ENCODE measurements at regions not wholly inside any gene's neighbourhood (a gene's known extent, or its start where the extent isn't known, plus 50 kb on each side); places are given as distances from the start of the nearest gene placed in this dataset.

GRCh38 chr6:147756891-147757290 is 248.4 kb downstream of the SAMD5 start:
- DNase-seq (ENCODE audit: low read depth): no peak

DNA sequence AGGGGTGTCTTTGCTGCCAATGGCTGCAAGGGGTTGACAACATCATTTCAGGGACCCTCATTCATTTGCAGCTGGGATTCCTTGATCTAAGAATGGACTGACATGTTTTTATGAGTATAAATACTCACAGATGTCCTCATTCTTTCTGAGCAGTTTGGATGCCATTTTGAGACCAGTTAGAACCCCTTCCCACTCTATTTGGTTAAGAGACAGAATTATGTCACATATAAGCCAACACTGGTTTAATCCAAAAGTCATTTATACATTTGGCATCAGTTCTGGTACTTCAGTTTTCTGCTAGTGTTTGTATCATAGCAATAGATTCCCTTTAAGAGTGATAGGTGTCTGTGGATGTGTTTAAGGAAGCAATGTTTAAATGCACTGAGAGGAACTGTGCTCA is 248.8 kb downstream of the SAMD5 start:
- no peak for DNase-seq (ENCODE audit: low read depth)

DNA sequence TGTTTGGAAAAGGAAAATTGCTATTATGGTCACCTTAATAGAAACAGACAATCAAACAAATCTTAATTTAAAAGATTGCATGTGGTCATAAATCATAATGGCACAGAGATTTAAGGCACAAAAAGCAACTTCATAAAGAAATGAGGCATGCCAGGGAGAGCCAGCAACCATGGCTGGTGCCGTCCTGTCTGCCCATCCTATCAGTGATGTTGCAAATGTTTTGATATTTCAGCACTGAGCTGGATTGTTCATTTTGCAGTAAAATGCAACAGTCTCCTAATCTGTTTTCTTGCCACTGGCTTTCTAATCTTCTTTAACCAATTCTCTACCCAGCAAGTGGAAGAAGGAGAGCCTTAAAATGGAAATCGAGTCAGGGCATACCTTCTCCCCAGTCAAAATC is 249.8 kb downstream of the SAMD5 start:
- DNase-seq (ENCODE audit: low read depth): no peak

- DNase-seq (ENCODE audit: low read depth): peak; percentile 38
These were observed 250.6 kb downstream of the SAMD5 start for GRCh38 chr6:147759093-147759492.

DNA sequence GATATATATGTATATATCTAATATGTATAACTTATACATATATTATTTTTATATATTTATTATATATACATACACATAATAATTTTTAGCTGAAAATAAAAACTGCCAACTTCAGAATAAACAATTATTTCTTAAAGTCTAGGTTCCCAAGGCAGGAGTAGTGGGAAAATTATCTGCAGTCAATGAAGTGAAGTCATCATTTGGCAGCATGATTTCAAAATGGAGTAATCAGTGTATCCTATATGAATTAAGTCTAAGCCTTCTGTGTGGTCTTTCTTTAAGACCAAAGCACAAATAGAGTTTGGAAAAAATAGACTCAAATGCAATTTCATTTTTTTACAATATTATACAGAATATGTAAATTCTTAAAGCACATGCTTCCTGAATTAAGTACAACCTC is 251.0 kb downstream of the SAMD5 start:
- DNase-seq (ENCODE audit: low read depth): no peak

GRCh38 chr6:147765541-147765940 is 257.1 kb downstream of the SAMD5 start:
- DNase-seq (ENCODE audit: low read depth): no peak

DNA sequence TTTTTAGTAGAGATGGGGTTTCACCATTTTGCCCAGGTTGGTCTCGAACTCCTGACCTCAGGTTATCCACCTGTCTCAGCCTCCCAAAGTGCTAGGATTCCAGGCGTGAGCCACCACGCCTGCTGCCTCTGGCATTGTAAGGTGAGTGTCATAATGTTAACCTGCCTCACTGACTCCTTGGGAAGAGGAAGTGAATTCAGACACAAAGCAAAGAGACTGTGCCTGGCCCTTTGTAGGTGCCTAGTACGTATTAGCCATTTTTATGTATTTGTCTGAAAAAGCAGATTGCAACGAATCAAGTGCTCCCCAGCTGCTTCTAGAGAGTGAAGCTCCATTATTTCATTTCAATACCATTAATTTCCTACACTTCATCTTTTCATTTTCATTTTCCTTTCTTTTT is 260.5 kb downstream of the SAMD5 start:
- DNase-seq (ENCODE audit: low read depth): no peak

DNA sequence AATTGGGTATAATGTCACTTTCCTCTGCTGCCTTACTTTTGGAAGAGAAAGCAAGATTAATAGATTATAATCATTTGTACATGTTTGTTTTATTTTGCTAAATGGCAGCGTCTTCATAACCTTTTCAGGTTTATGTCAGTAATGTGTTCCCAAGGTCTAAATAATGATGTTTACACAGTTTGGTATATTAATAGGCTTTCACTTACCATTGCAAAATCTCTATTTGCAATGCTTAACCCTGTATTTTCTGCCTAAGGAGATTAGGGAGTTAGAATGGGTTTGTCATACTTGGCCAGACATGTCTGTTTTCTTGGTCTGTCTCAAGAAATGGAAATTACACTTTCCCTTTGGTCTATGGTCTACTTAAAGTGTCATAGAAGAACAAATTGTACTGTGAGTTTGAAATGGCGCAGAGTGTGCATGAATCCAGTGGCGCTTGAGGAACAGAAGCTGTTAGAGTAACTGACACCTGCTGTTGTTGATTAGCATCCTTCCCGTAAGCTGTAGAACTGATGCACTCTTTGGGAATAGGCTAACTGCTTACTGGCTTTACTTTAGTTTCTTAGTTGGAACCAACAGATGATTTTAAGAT is 261.1 kb downstream of the SAMD5 start:
- DNase-seq (ENCODE audit: low read depth): no peak

DNA sequence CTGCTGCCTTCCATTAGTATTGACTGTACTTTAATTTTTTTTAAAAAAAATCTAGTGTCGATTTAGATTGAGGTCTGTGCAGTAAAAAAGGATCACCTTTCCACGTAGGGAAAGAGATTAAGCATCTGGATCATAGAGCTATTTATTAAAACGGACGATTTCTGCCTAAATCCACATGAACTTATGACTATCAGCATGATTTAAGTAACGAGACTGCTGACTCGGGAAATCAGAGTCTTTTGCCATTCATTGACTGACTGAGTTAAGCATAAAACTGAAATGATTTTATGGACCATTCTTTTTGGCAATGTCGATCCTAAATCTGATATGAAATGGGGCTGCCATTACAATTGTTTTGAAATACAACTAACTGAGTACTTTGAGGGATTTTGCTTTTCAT is 261.7 kb downstream of the SAMD5 start:
- DNase-seq (ENCODE audit: low read depth): no peak

DNA sequence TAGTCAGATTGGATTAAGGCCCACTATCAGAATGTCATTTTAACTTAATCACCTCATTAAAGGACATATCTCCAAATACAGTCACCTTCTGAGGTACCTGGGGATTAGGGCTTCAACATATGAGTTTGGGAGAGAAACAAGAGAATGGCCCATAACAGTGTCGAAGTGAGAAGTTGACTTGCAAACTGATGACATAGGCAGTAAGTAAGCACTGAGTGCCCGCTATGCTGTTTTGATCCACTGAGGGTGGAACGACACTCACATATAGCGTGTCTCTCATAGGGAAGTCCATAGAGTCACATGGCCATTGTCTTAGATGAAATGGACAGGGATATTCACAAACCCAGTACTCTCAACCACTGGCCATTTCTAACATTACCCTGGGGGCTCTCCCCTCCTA is 264.2 kb downstream of the SAMD5 start:
- no peak for DNase-seq (ENCODE audit: low read depth)

- no peak for DNase-seq (ENCODE audit: low read depth)
These were observed 266.4 kb downstream of the SAMD5 start for GRCh38 chr6:147774856-147775255.

GRCh38 chr6:147776631-147777213 is 268.2 kb downstream of the SAMD5 start:
- DNase-seq (ENCODE audit: low read depth): no peak

- no peak for DNase-seq (ENCODE audit: low read depth)
These were observed 271.1 kb downstream of the SAMD5 start for GRCh38 chr6:147779624-147780023.

DNA sequence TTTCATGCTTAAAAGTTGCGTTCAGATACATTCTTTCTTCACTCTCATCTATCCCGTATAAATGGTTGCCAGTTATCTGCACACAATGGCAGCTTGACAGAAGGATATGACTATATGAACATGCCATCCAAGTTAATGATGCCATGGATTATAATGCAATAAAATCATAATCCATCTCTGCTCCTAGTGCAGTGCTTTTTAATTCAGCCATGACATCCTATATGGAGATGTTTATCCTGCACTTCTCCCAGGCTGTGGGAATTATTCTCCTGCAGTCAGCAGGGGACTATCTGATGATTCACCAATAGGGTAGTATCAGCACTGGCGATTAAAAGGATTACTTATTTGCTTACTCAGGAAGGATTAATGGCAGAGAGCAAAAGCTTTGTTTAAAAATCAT is 273.8 kb downstream of the SAMD5 start:
- peak; percentile 29 for DNase-seq (ENCODE audit: low read depth)

GRCh38 chr6:147784371-147784770 is 275.9 kb downstream of the SAMD5 start:
- no peak for DNase-seq (ENCODE audit: low read depth)

GRCh38 chr6:147787417-147787816 is 278.9 kb downstream of the SAMD5 start:
- DNase-seq (ENCODE audit: low read depth): peak; percentile 40

- DNase-seq (ENCODE audit: low read depth): no peak
These were observed 281.0 kb downstream of the SAMD5 start for GRCh38 chr6:147789430-147789947.

- DNase-seq (ENCODE audit: low read depth): no peak
These were observed 285.6 kb downstream of the SAMD5 start for GRCh38 chr6:147793871-147794643.

GRCh38 chr6:147802459-147802858 is 294.0 kb downstream of the SAMD5 start:
- DNase-seq (ENCODE audit: low read depth): no peak

DNA sequence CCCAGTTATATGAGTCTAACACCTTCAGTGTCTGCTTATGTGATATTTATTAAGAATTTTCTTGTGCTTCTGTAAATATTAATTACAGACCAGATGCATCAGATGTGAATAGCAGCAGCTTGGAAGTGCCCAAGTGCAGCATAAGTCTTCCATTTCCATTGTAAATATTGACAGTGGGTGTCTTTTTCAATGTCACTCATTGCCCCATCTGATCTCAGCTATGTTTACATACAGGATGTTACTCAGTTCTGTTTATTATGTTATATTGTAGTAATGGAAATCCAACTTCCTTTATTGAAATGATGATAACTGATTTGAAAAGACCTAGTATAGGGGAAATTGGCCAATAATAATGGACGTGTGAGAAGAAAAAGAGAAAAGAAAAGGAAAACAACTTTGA is 296.7 kb downstream of the SAMD5 start:
- DNase-seq (ENCODE audit: low read depth): no peak

GRCh38 chr6:147806697-147807096 is 298.2 kb downstream of the SAMD5 start:
- DNase-seq (ENCODE audit: low read depth): no peak

- DNase-seq (ENCODE audit: low read depth): no peak
These were observed 300.1 kb downstream of the SAMD5 start for GRCh38 chr6:147808640-147809039.

Data from myocyte (in vitro differentiated cells).